MCF 10A (cell line): ENCODE measurements at regions not wholly inside any gene's neighbourhood (a gene's known extent, or its start where the extent isn't known, plus 50 kb on each side); places are given as distances from the start of the nearest gene placed in this dataset.

ENCODE experiments used
- BruUV-seq: library from RNA; stranded (reverse); fragments of 400-500 nt; replicated peaks from 2 replicates; lab custom pipeline; 2021; lab: Mats Ljungman, UMichigan
- CTCF ChIA-PET: fragments of 300-600 bp; sonication (Branson Sonifier 250); formaldehyde crosslinking; extraction: SDS; loops from one replicate; lab custom pipeline; 2021; ENCODE audit warnings: antibody characterized with exemption, inconsistent platforms; lab: Yijun Ruan, JAX
- POLR2A ChIA-PET: fragments of 300-600, 350-650 bp; sonication (Branson Sonifier 250); formaldehyde crosslinking; extraction: SDS; loops from one replicate; lab custom pipeline; 2020; ENCODE audit warnings: antibody characterized with exemption, inconsistent platforms; lab: Yijun Ruan, JAX
- DNase-seq: peaks from one replicate; pipeline ENCODE4 v3.0.0-alpha.2; 2018; ENCODE audit not compliant: unreplicated experiment
- H3K27ac Mint-ChIP-seq: one replicate; pipeline ENCODE4 v1.8.0; 2022; ENCODE audit warnings: mild to moderate bottlenecking, low read depth, mixed read lengths; ENCODE audit not compliant: unreplicated experiment
- H3K27me3 Mint-ChIP-seq: one replicate; pipeline ENCODE4 v1.8.0; 2022; ENCODE audit warnings: mixed read lengths; ENCODE audit not compliant: insufficient read depth, unreplicated experiment
- H3K36me3 Mint-ChIP-seq: one replicate; pipeline ENCODE4 v1.8.0; 2022; ENCODE audit warnings: mild to moderate bottlenecking, moderate library complexity, mixed read lengths; ENCODE audit not compliant: insufficient read depth, unreplicated experiment
- H3K4me1 Mint-ChIP-seq: one replicate; pipeline ENCODE4 v1.8.0; 2022; ENCODE audit warnings: mixed read lengths; ENCODE audit not compliant: insufficient read depth, unreplicated experiment
- H3K4me3 Mint-ChIP-seq: one replicate; pipeline ENCODE4 v1.8.0; 2022; ENCODE audit warnings: mild to moderate bottlenecking, moderate library complexity, mixed read lengths; ENCODE audit not compliant: unreplicated experiment
- H3K9me3 Mint-ChIP-seq: one replicate; pipeline ENCODE4 v1.8.0; 2022; ENCODE audit warnings: mixed read lengths; ENCODE audit not compliant: unreplicated experiment
- CTCF ChIP-seq: fragments of 200-600 bp; IDR thresholded peaks from one replicate; pipeline ENCODE4 v1.8.0; 2022; ENCODE audit warnings: antibody characterized with exemption, mild to moderate bottlenecking; ENCODE audit not compliant: unreplicated experiment
- intact Hi-C: fragments of 100-400 bp; cut with micrococcal nuclease; formaldehyde crosslinking; loops from 2 replicates; pipeline ENCODE4 v1.14.1; 2022

- ChIA-PET POLR2A (interaction anchor here (0.6 to 2.3 kb wide), 3 partner anchors 14 to 70 kb away, joined by 3 to 17 read pairs (median 3); no protein-coding TSS in a partner anchor), CTCF (interaction anchor here (1.0 to 1.8 kb wide), 4 partner anchors 86 to 148 kb away, joined by 4 to 7 read pairs (median 4); no protein-coding TSS in a partner anchor)
- Mint-ChIP-seq H3K27me3 (peaks cover 26% of the 10 kb centered on the region), H3K36me3 (no peaks in the 10 kb centered on the region), H3K9me3 (peaks cover under 1% of the 10 kb centered on the region), H3K4me3 (no peak overlapping the region), H3K4me1 (peaks cover 15% of the 10 kb centered on the region), H3K27ac (no peak overlapping the region)
- DNase-seq: no peak
- intact Hi-C loops: no loop called here
- no peak for TF ChIP-seq CTCF
- BruUV-seq: no TSS peak
These were observed 394.9 kb downstream of the NPHP4 start for GRCh38 chr1:5597171-5597850.

- no peak for TF ChIP-seq CTCF
- H3K36me3 Mint-ChIP-seq: no peaks in the 10 kb centered on the region
- ChIA-PET POLR2A (interaction anchor here (1.2 to 2.3 kb wide), 2 partner anchors 14 to 15 kb away, joined by 3 to 17 read pairs; no protein-coding TSS in a partner anchor), CTCF (interaction anchor here (0.9 kb wide), 1 partner anchor 33 kb away, joined by 3 read pairs; no protein-coding TSS in a partner anchor)
- peaks cover 7% of the 10 kb centered on the region for H3K9me3 Mint-ChIP-seq
- no TSS peak for BruUV-seq
- DNase-seq: no peak
- H3K27ac Mint-ChIP-seq: no peak overlapping the region
- peaks cover 19% of the 10 kb centered on the region for H3K27me3 Mint-ChIP-seq
- H3K4me1 Mint-ChIP-seq: peaks cover 15% of the 10 kb centered on the region
- H3K4me3 Mint-ChIP-seq: no peak overlapping the region
- intact Hi-C loops: no loop called here
These were observed 395.6 kb downstream of the NPHP4 start for GRCh38 chr1:5596651-5597050.

GRCh38 chr1:5595531-5596170 is 396.6 kb downstream of the NPHP4 start:
- no peaks in the 10 kb centered on the region for H3K36me3 Mint-ChIP-seq
- H3K27me3 Mint-ChIP-seq: peaks cover 11% of the 10 kb centered on the region
- H3K4me1 Mint-ChIP-seq: peaks cover 15% of the 10 kb centered on the region
- intact Hi-C loops: no loop called here
- ChIA-PET CTCF (interaction anchor here (0.9 kb wide), 1 partner anchor 34 kb away, joined by 3 read pairs; no protein-coding TSS in a partner anchor), POLR2A (interaction anchor here (1.2 kb wide), 1 partner anchor 15 kb away, joined by 3 read pairs; no protein-coding TSS in a partner anchor)
- no peak for DNase-seq
- H3K27ac Mint-ChIP-seq: no peak overlapping the region
- peaks cover 7% of the 10 kb centered on the region for H3K9me3 Mint-ChIP-seq
- no TSS peak for BruUV-seq
- no peak for TF ChIP-seq CTCF
- no peak overlapping the region for H3K4me3 Mint-ChIP-seq
